ENCODE measurements at regions not wholly inside any gene's neighbourhood (a gene's known extent, or its start where the extent isn't known, plus 50 kb on each side); places are given as distances from the start of the nearest gene placed in this dataset.

DNA sequence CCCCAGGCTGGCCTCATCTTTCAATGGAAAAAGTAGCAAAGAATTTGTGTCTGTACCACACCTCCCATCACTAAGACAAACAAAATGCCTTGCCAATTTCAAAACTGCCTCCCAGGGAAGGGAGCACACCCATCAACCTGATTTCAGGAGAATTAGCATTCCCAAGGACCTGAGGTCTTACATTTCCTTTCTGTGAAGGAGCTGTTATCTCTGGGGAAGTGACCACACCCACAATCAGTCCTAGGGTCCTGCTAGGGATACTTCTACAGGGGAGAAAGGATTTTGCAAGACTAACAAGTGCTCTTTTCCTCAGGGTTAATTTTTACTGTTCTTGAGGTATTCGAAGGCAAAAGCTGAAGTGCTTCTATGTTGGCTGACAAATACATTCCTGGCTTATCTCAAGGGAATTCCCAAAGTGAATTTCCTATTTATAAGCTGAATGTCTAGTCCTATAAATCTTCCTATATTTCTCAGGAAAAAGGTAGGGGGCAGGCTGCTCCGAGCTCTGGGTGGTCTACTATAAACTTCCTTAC lies 97.4 kb upstream of the ITGA1 start:
- no peaks in the 10 kb centered on the region for H3K9me2 ChIP-seq (ENCODE audit: insufficient read depth, low read length)
- H2AFZ ChIP-seq (ENCODE audit: low read depth, low read length) = no peak overlapping the region
- no peaks in the 10 kb centered on the region for H3K36me3 ChIP-seq (ENCODE audit: insufficient read depth, low read length)
- no peak overlapping the region for H3K4me3 ChIP-seq (ENCODE audit: low read length)
- no peaks in the 10 kb centered on the region for H3K79me2 ChIP-seq (replicated peaks; ENCODE audit: insufficient read depth, low read length)
- no peak overlapping the region for H3K9ac ChIP-seq (ENCODE audit: low read length)
- no peaks in the 10 kb centered on the region for H3F3A ChIP-seq (ENCODE audit: insufficient read depth, low read length, poor library complexity, severe bottlenecking)
- no peak overlapping the region for H3K4me2 ChIP-seq (ENCODE audit: low read length)
- H3K27ac ChIP-seq (ENCODE audit: low read length) = no peak overlapping the region
- no peaks in the 10 kb centered on the region for H4K20me1 ChIP-seq (ENCODE audit: insufficient read depth)
- no peaks in the 10 kb centered on the region for H3K27me3 ChIP-seq (ENCODE audit: insufficient read depth, low read depth, low read length)
- TF ChIP-seq EZH2 (IDR thresholded peaks at IDR 0.05; ENCODE audit: borderline replicate concordance, insufficient read depth, low read length, poor library complexity, severe bottlenecking) = no peak
- TF ChIP-seq EP300 (conservative IDR thresholded peaks at IDR 0.05; ENCODE audit: poor library complexity, severe bottlenecking) = no peak
- no peak for TF ChIP-seq MXI1 (conservative IDR thresholded peaks at IDR 0.05; ENCODE audit: poor library complexity, severe bottlenecking)
- TF ChIP-seq RAD21 (conservative IDR thresholded peaks at IDR 0.05) = no peak
- TF ChIP-seq TAF1 (IDR thresholded peaks at IDR 0.05; ENCODE audit: low read depth) = no peak
- TF ChIP-seq, protein P1, sequence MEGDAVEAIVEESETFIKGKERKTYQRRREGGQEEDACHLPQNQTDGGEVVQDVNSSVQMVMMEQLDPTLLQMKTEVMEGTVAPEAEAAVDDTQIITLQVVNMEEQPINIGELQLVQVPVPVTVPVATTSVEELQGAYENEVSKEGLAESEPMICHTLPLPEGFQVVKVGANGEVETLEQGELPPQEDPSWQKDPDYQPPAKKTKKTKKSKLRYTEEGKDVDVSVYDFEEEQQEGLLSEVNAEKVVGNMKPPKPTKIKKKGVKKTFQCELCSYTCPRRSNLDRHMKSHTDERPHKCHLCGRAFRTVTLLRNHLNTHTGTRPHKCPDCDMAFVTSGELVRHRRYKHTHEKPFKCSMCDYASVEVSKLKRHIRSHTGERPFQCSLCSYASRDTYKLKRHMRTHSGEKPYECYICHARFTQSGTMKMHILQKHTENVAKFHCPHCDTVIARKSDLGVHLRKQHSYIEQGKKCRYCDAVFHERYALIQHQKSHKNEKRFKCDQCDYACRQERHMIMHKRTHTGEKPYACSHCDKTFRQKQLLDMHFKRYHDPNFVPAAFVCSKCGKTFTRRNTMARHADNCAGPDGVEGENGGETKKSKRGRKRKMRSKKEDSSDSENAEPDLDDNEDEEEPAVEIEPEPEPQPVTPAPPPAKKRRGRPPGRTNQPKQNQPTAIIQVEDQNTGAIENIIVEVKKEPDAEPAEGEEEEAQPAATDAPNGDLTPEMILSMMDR (IDR thresholded peaks at IDR 0.05; ENCODE audit: poor library complexity, severe bottlenecking) = no peak
- TF ChIP-seq SMC3 (conservative IDR thresholded peaks at IDR 0.05; ENCODE audit: poor library complexity) = no peak
- no peak for TF ChIP-seq POLR2AphosphoS5 (IDR thresholded peaks at IDR 0.05)
- TF ChIP-seq, protein P2, sequence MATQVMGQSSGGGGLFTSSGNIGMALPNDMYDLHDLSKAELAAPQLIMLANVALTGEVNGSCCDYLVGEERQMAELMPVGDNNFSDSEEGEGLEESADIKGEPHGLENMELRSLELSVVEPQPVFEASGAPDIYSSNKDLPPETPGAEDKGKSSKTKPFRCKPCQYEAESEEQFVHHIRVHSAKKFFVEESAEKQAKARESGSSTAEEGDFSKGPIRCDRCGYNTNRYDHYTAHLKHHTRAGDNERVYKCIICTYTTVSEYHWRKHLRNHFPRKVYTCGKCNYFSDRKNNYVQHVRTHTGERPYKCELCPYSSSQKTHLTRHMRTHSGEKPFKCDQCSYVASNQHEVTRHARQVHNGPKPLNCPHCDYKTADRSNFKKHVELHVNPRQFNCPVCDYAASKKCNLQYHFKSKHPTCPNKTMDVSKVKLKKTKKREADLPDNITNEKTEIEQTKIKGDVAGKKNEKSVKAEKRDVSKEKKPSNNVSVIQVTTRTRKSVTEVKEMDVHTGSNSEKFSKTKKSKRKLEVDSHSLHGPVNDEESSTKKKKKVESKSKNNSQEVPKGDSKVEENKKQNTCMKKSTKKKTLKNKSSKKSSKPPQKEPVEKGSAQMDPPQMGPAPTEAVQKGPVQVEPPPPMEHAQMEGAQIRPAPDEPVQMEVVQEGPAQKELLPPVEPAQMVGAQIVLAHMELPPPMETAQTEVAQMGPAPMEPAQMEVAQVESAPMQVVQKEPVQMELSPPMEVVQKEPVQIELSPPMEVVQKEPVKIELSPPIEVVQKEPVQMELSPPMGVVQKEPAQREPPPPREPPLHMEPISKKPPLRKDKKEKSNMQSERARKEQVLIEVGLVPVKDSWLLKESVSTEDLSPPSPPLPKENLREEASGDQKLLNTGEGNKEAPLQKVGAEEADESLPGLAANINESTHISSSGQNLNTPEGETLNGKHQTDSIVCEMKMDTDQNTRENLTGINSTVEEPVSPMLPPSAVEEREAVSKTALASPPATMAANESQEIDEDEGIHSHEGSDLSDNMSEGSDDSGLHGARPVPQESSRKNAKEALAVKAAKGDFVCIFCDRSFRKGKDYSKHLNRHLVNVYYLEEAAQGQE (IDR thresholded peaks at IDR 0.05; ENCODE audit: borderline replicate concordance) = no peak
- no peaks in the 10 kb centered on the region for H3K9me3 ChIP-seq (ENCODE audit: low read length)

DNA sequence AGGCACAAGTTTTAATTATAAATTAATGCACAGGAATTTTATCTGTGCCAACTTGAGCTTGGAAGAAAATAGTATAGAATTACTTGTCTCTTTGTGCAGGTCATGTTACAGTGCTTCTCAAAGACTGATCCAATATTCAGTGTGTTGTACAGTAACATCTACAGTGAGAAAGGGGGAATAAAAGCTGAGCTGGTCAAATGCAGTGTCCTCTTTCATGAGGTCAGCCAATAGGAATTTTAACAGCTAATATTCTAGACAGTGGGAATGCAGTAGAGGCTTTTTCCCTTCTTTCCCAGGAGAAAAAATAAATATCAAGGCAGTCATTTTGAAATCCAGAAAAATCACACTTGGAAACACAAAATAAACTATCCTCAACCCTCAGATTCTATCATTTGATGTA lies 95.7 kb upstream of the ITGA1 start:
- no peaks in the 10 kb centered on the region for H3F3A ChIP-seq (ENCODE audit: insufficient read depth, low read length, poor library complexity, severe bottlenecking)
- no peaks in the 10 kb centered on the region for H3K79me2 ChIP-seq (replicated peaks; ENCODE audit: insufficient read depth, low read length)
- no peak overlapping the region for H2AFZ ChIP-seq (ENCODE audit: low read depth, low read length)
- no peaks in the 10 kb centered on the region for H3K9me2 ChIP-seq (ENCODE audit: insufficient read depth, low read length)
- no peaks in the 10 kb centered on the region for H3K9me3 ChIP-seq (ENCODE audit: low read length)
- H3K4me3 ChIP-seq (ENCODE audit: low read length) = no peak overlapping the region
- no peaks in the 10 kb centered on the region for H3K27me3 ChIP-seq (ENCODE audit: insufficient read depth, low read depth, low read length)
- no peaks in the 10 kb centered on the region for H4K20me1 ChIP-seq (ENCODE audit: insufficient read depth)
- H3K9ac ChIP-seq (ENCODE audit: low read length) = no peak overlapping the region
- H3K36me3 ChIP-seq (ENCODE audit: insufficient read depth, low read length) = no peaks in the 10 kb centered on the region
- TF ChIP-seq EP300 (conservative IDR thresholded peaks at IDR 0.05; ENCODE audit: poor library complexity, severe bottlenecking) (no peak), MXI1 (conservative IDR thresholded peaks at IDR 0.05; ENCODE audit: poor library complexity, severe bottlenecking) (no peak), RAD21 (conservative IDR thresholded peaks at IDR 0.05) (no peak), SMC3 (conservative IDR thresholded peaks at IDR 0.05; ENCODE audit: poor library complexity) (no peak), POLR2AphosphoS5 (IDR thresholded peaks at IDR 0.05) (no peak), EZH2 (IDR thresholded peaks at IDR 0.05; ENCODE audit: borderline replicate concordance, insufficient read depth, low read length, poor library complexity, severe bottlenecking) (no peak), TAF1 (IDR thresholded peaks at IDR 0.05; ENCODE audit: low read depth) (no peak)
- TF ChIP-seq, protein P1 (IDR thresholded peaks at IDR 0.05; ENCODE audit: poor library complexity, severe bottlenecking) = no peak
- no peak overlapping the region for H3K27ac ChIP-seq (ENCODE audit: low read length)
- H3K4me2 ChIP-seq (ENCODE audit: low read length) = no peak overlapping the region
